ENCODE measurements at regions not wholly inside any gene's neighbourhood (a gene's known extent, or its start where the extent isn't known, plus 50 kb on each side); places are given as distances from the start of the nearest gene placed in this dataset.

- Histone ChIP-seq H3K27me3 (no peaks in the 10 kb centered on the region), H3K27ac (no peak overlapping the region), H3K4me3 (no peak overlapping the region), H3K4me1 (no peaks in the 10 kb centered on the region), H3K9me3 (no peaks in the 10 kb centered on the region), H3K36me3 (no peaks in the 10 kb centered on the region)
- ATAC-seq: no peak
- TF ChIP-seq POLR2A (IDR thresholded peaks at IDR 0.05) (no peak), CTCF (IDR thresholded peaks at IDR 0.05 in 4 of 5, conservative IDR thresholded peaks at IDR 0.05 in 1 of 5) (no peak)
- intact Hi-C loops (cut with DNase I; ENCODE audit: low total_unique reads) (no loop called here), in situ Hi-C loops (cut with MboI; ENCODE audit: low sequenced_read_pairs in 4 of 4) (no loop called here)
- DNase-seq: no peak
These were observed 140.5 kb upstream of the POGK start for GRCh38 chr1:166698771-166699170.

- TF ChIP-seq POLR2A (IDR thresholded peaks at IDR 0.05) (no peak), CTCF (IDR thresholded peaks at IDR 0.05 in 4 of 5, conservative IDR thresholded peaks at IDR 0.05 in 1 of 5) (no peak)
- Histone ChIP-seq H3K9me3 (no peaks in the 10 kb centered on the region), H3K27ac (no peak overlapping the region), H3K4me3 (no peak overlapping the region), H3K36me3 (no peaks in the 10 kb centered on the region), H3K4me1 (no peaks in the 10 kb centered on the region), H3K27me3 (no peaks in the 10 kb centered on the region)
- ATAC-seq (no peak), DNase-seq (no peak)
- intact Hi-C loops (cut with DNase I; ENCODE audit: low total_unique reads): no loop called here
- in situ Hi-C loops (cut with MboI; ENCODE audit: low sequenced_read_pairs in 4 of 4): no loop called here
These were observed 139.7 kb upstream of the POGK start for GRCh38 chr1:166699613-166700012.

- in situ Hi-C loops (cut with MboI; ENCODE audit: low sequenced_read_pairs in 4 of 4) (no loop called here), intact Hi-C loops (cut with DNase I; ENCODE audit: low total_unique reads) (no loop called here)
- no peaks in the 10 kb centered on the region for H3K36me3 ChIP-seq
- H3K27me3 ChIP-seq: no peaks in the 10 kb centered on the region
- no peaks in the 10 kb centered on the region for H3K9me3 ChIP-seq
- no peak overlapping the region for H3K27ac ChIP-seq
- ATAC-seq (no peak), DNase-seq (no peak)
- TF ChIP-seq POLR2A (IDR thresholded peaks at IDR 0.05) (no peak), CTCF (IDR thresholded peaks at IDR 0.05 in 4 of 5, conservative IDR thresholded peaks at IDR 0.05 in 1 of 5) (no peak)
- H3K4me1 ChIP-seq: no peaks in the 10 kb centered on the region
- H3K4me3 ChIP-seq: no peak overlapping the region
These were observed 138.6 kb upstream of the POGK start for GRCh38 chr1:166700696-166701095.

GRCh38 chr1:166701603-166702100 lies 137.6 kb upstream of the POGK start:
- DNase-seq (no peak), ATAC-seq (no peak)
- no peaks in the 10 kb centered on the region for H3K4me1 ChIP-seq
- H3K4me3 ChIP-seq: no peak overlapping the region
- intact Hi-C loops (cut with DNase I; ENCODE audit: low total_unique reads): no loop called here
- TF ChIP-seq CTCF (IDR thresholded peaks at IDR 0.05 in 4 of 5, conservative IDR thresholded peaks at IDR 0.05 in 1 of 5) (no peak), POLR2A (IDR thresholded peaks at IDR 0.05) (no peak)
- H3K27me3 ChIP-seq: no peaks in the 10 kb centered on the region
- H3K9me3 ChIP-seq: no peaks in the 10 kb centered on the region
- no peaks in the 10 kb centered on the region for H3K36me3 ChIP-seq
- H3K27ac ChIP-seq: no peak overlapping the region
- in situ Hi-C loops (cut with MboI; ENCODE audit: low sequenced_read_pairs in 4 of 4): no loop called here

- Histone ChIP-seq H3K4me3 (no peak overlapping the region), H3K27me3 (no peaks in the 10 kb centered on the region), H3K4me1 (no peaks in the 10 kb centered on the region), H3K27ac (no peak overlapping the region), H3K36me3 (no peaks in the 10 kb centered on the region), H3K9me3 (no peaks in the 10 kb centered on the region)
- no peak for ATAC-seq
- TF ChIP-seq POLR2A (IDR thresholded peaks at IDR 0.05): no peak
- TF ChIP-seq CTCF (IDR thresholded peaks at IDR 0.05 in 4 of 5, conservative IDR thresholded peaks at IDR 0.05 in 1 of 5): no peak
- in situ Hi-C loops (cut with MboI; ENCODE audit: low sequenced_read_pairs in 4 of 4): no loop called here
- no peak for DNase-seq
- intact Hi-C loops (cut with DNase I; ENCODE audit: low total_unique reads): no loop called here
These were observed 136.1 kb upstream of the POGK start for GRCh38 chr1:166703141-166703540.

All from gastrocnemius medialis (tissue), 4 donors.